ENCODE measurements at regions not wholly inside any gene's neighbourhood (a gene's known extent, or its start where the extent isn't known, plus 50 kb on each side); places are given as distances from the start of the nearest gene placed in this dataset.

- Histone ChIP-seq H3K9me3 (ENCODE audit: insufficient read depth in 2 of 2, low read depth in 1 of 2, low read length in 1 of 2) (no peaks in the 10 kb centered on the region), H2BK5ac (ENCODE audit: low read depth, low read length) (no peak overlapping the region), H2AFZ (ENCODE audit: low read length) (no peak overlapping the region), H3K27ac (ENCODE audit: low read depth, low read length) (no peak overlapping the region), H3K36me3 (ENCODE audit: control insufficient read depth in 2 of 4, insufficient read depth in 4 of 4, low read length in 3 of 4) (no peaks in the 10 kb centered on the region), H3K23ac (ENCODE audit: insufficient read length) (no peak overlapping the region), H3K4ac (replicated peaks; ENCODE audit: insufficient read length, low read depth, low read length) (no peak overlapping the region), H3K18ac (ENCODE audit: extremely low read depth, low read length) (no peak overlapping the region), H3K79me2 (ENCODE audit: control insufficient read depth in 1 of 2, insufficient read depth in 2 of 2, low read length in 2 of 2) (no peaks in the 10 kb centered on the region), H2BK120ac (replicated peaks; ENCODE audit: low read depth, low read length) (no peak overlapping the region), H2BK20ac (ENCODE audit: low read length) (no peak overlapping the region), H3K4me2 (ENCODE audit: insufficient read depth in 1 of 2, low read depth in 2 of 2, low read length in 2 of 2) (no peak overlapping the region), H3K56ac (replicated peaks; ENCODE audit: insufficient read length, low read depth, low read length) (no peak overlapping the region), H4K8ac (ENCODE audit: extremely low read depth, insufficient read depth, low read length) (no peak overlapping the region), H3K14ac (ENCODE audit: insufficient read length) (no peak overlapping the region), H3K27me3 (replicated peaks in 1 of 4; ENCODE audit: control insufficient read depth in 3 of 4, extremely low read depth in 1 of 4, insufficient read depth in 3 of 4, low read length in 3 of 4) (no peaks in the 10 kb centered on the region), H4K91ac (replicated peaks; ENCODE audit: insufficient read length, low read length) (no peak overlapping the region), H3K79me1 (ENCODE audit: low read depth, low read length) (no peaks in the 10 kb centered on the region), H3K4me3 (ENCODE audit: extremely low read depth in 1 of 4, insufficient read depth in 2 of 4, low read depth in 3 of 4, low read length in 4 of 4) (no peak overlapping the region), H3K4me1 (replicated peaks in 1 of 4; ENCODE audit: control insufficient read depth in 3 of 4, insufficient read depth in 4 of 4, low read length in 3 of 4) (no peaks in the 10 kb centered on the region), H3K9ac (replicated peaks in 1 of 4; ENCODE audit: extremely low read depth in 1 of 4, low read depth in 3 of 4, low read length in 3 of 4) (no peak overlapping the region), H4K20me1 (replicated peaks in 1 of 2; ENCODE audit: control insufficient read depth in 1 of 2, insufficient read depth in 2 of 2, low read length in 2 of 2) (no peaks in the 10 kb centered on the region), H3K23me2 (ENCODE audit: low read depth, low read length) (no peaks in the 10 kb centered on the region), H4K5ac (ENCODE audit: insufficient read length, low read depth, low read length) (no peak overlapping the region), H2BK15ac (ENCODE audit: low read length) (no peak overlapping the region), H2AK5ac (ENCODE audit: low read depth, low read length) (no peak overlapping the region), H2BK12ac (ENCODE audit: low read depth, low read length) (no peak overlapping the region)
- no peak for FAIRE-seq
- ChIA-PET POLR2A (ENCODE audit: partially characterized antibody) (no interaction called here), CTCF (ENCODE audit: partially characterized antibody) (interaction anchor here (0.6 to 1.1 kb wide), 2 partner anchors 34 to 499 kb away, joined by 3 to 4 read pairs; no protein-coding TSS in a partner anchor)
- 95% methylated on average over 2 of the region's 2 CpGs; no CpG with 5 or more reads in 1 of the 2 experiments for WGBS, 2 experiments (ENCODE audit: extremely low coverage in 1 of 2, insufficient coverage in 1 of 2, insufficient read length in 1 of 2, insufficient replicate concordance in 2 of 2, low coverage in 1 of 2, low lambda C conversion rate in 2 of 2, missing lambda C conversion rate in 1 of 2)
- no peak for DNase-seq (ENCODE audit: low read depth in 1 of 2, low spot score in 2 of 2)
- TF ChIP-seq USF2 (IDR thresholded peaks at IDR 0.05; ENCODE audit: low read length), result no peak
- TF ChIP-seq HDAC6 (IDR thresholded peaks at IDR 0.05; ENCODE audit: low read depth, low read length), result no peak
- no peak for TF ChIP-seq EGR1 (IDR thresholded peaks at IDR 0.05; ENCODE audit: borderline replicate concordance, low read depth, low read length)
- no peak for TF ChIP-seq CHD1 (IDR thresholded peaks at IDR 0.05; ENCODE audit: low read depth, low read length)
- TF ChIP-seq POU5F1 (IDR thresholded peaks at IDR 0.05; ENCODE audit: low read depth, low read length), result no peak
- no peak for TF ChIP-seq RNF2 (IDR thresholded peaks at IDR 0.05; ENCODE audit: borderline replicate concordance, low read depth, low read length, missing control alignments, poor library complexity, severe bottlenecking)
- TF ChIP-seq KDM1A (IDR thresholded peaks at IDR 0.05; ENCODE audit: borderline replicate concordance, low read length), result no peak
- no peak for TF ChIP-seq SAP30 (IDR thresholded peaks at IDR 0.05; ENCODE audit: insufficient read depth, insufficient replicate concordance, low read length)
- TF ChIP-seq E2F6 (IDR thresholded peaks at IDR 0.05), result no peak
- no peak for TF ChIP-seq GABPA (IDR thresholded peaks at IDR 0.05; ENCODE audit: borderline replicate concordance, insufficient read depth, low read length)
- no peak for TF ChIP-seq NANOG (IDR thresholded peaks at IDR 0.05; ENCODE audit: insufficient read depth, low read depth, low read length, poor library complexity, severe bottlenecking)
- TF ChIP-seq FOSL1 (IDR thresholded peaks at IDR 0.05; ENCODE audit: insufficient read depth, low read depth, low read length), result no peak
- TF ChIP-seq SIRT6 (IDR thresholded peaks at IDR 0.05; ENCODE audit: low read length), result no peak
Measured at GRCh38 chr4:174084981-174085380, 198.5 kb downstream of the FBXO8 start.
